PC-9 (cell line): ENCODE measurements at regions not wholly inside any gene's neighbourhood (a gene's known extent, or its start where the extent isn't known, plus 50 kb on each side); places are given as distances from the start of the nearest gene placed in this dataset.

Source experiments
- BruUV-seq: library from RNA; stranded (reverse); fragments of 400-500 nt; replicated peaks from 2 replicates; lab custom pipeline; 2021; lab: Mats Ljungman, UMichigan
- CTCF ChIA-PET: fragments of 300-600 bp; sonication (Branson Sonifier 250); formaldehyde crosslinking; loops from one replicate; lab custom pipeline; 2022; ENCODE audit warnings: antibody characterized with exemption; lab: Charles Lee
- POLR2A ChIA-PET: fragments of 300-600 bp; sonication (Branson Sonifier 250); formaldehyde crosslinking; loops from one replicate; lab custom pipeline; 2022; ENCODE audit warnings: antibody characterized with exemption; ENCODE audit not compliant: unreplicated experiment; lab: Charles Lee
- DNase-seq, 2 experiments: peaks; one replicate each; pipeline versions ENCODE4 v3.0.0 to v3.0.0-alpha.2; 2015 to 2022; ENCODE audit warnings: mixed read lengths in 1 of 2
- H2AFZ ChIP-seq: fragments of 200-600 bp; sonication (generic); 2 replicates; pipeline ENCODE4 v1.8.1; 2017; ENCODE audit warnings: antibody characterized with exemption
- H3F3A ChIP-seq: fragments of 200-600 bp; sonication (generic); 2 replicates; pipeline ENCODE4 v1.8.1; 2017; ENCODE audit warnings: antibody characterized with exemption, mild to moderate bottlenecking, low read depth; ENCODE audit not compliant: insufficient read depth
- H3K27ac ChIP-seq: fragments of 200-600 bp; sonication (generic); 2 replicates; pipeline ENCODE4 v1.6.1; 2016; ENCODE audit warnings: mixed run types
- H3K27me3 ChIP-seq: fragments of 200-600 bp; sonication (generic); 2 replicates; pipeline ENCODE4 v1.6.1; 2016; ENCODE audit warnings: low read depth, mixed run types; ENCODE audit not compliant: insufficient read depth
- H3K36me3 ChIP-seq: fragments of 200-600 bp; sonication (generic); 2 replicates; pipeline ENCODE4 v1.6.1; 2016; ENCODE audit warnings: low read depth, mixed run types
- H3K4me1 ChIP-seq: fragments of 200-600 bp; sonication (generic); replicated peaks from 2 replicates; pipeline ENCODE4 v1.6.1; 2016; ENCODE audit warnings: mixed run types; ENCODE audit not compliant: insufficient read depth
- H3K4me2 ChIP-seq: fragments of 200-600 bp; sonication (generic); 2 replicates; pipeline ENCODE4 v1.6.1; 2017; ENCODE audit warnings: mixed run types
- H3K4me3 ChIP-seq: fragments of 200-600 bp; sonication (generic); 2 replicates; pipeline ENCODE4 v1.6.1; 2016; ENCODE audit warnings: mixed run types
- H3K79me2 ChIP-seq: fragments of 200-600 bp; sonication (generic); 2 replicates; pipeline ENCODE4 v1.6.1; 2017; ENCODE audit warnings: low read depth, mixed run types
- H3K9me2 ChIP-seq: fragments of 200-600 bp; sonication (generic); 2 replicates; pipeline ENCODE4 v1.8.1; 2017; ENCODE audit warnings: mild to moderate bottlenecking; ENCODE audit not compliant: insufficient read depth
- H3K9me3 ChIP-seq: fragments of 200-600 bp; sonication (generic); 2 replicates; pipeline ENCODE4 v1.8.1; 2016; ENCODE audit warnings: low read depth; ENCODE audit not compliant: insufficient read depth
- H4K20me1 ChIP-seq: fragments of 200-600 bp; sonication (generic); 2 replicates; pipeline ENCODE4 v1.8.1; 2017; ENCODE audit not compliant: insufficient read depth
- EZH2 ChIP-seq: fragments of 200-600 bp; sonication (generic); IDR thresholded peaks from 2 replicates; pipeline ENCODE4 v1.8.0; 2017; ENCODE audit warnings: antibody characterized with exemption, low read depth
- intact Hi-C: fragments of 100-400 bp; cut with micrococcal nuclease; formaldehyde crosslinking; loops from one replicate; pipeline ENCODE4 v1.10.0; 2022; ENCODE audit not compliant: unreplicated experiment
- TF ChIP-seq, protein P1 (sequence below): fragments of 200-600 bp; sonication (generic); conservative IDR thresholded peaks from 2 replicates; pipeline ENCODE4 v1.6.1; 2017; ENCODE audit warnings: mixed run types, antibody characterized with exemption, mild to moderate bottlenecking, moderate library complexity

DNA sequence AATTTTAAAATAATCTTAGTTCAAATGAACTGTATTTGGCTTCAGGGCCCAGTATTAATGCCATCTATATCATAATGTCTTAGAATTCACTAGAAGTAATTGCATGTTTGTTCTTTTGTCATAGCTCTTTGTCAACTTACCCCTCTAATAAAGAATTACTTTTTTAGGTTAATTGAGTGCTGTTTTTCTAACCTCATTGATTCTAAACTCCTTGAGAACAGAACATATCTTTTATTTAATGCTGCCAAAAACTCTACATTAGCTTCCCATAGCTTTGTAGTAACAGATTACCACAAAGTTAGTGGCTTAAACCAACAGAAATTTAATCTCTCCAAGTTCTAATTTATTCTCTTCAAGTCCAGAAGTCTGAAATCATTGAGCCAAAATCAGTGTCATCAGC, 242.4 kb downstream of the LURAP1L start:
- no peak overlapping the region for H3K27ac ChIP-seq
- DNase-seq = no peak
- H3K79me2 ChIP-seq = no peaks in the 10 kb centered on the region
- H3K4me1 ChIP-seq = no peaks in the 10 kb centered on the region
- H2AFZ ChIP-seq = no peak overlapping the region
- BruUV-seq = no TSS peak
- H4K20me1 ChIP-seq = no peaks in the 10 kb centered on the region
- no peaks in the 10 kb centered on the region for H3F3A ChIP-seq
- TF ChIP-seq, protein P1, sequence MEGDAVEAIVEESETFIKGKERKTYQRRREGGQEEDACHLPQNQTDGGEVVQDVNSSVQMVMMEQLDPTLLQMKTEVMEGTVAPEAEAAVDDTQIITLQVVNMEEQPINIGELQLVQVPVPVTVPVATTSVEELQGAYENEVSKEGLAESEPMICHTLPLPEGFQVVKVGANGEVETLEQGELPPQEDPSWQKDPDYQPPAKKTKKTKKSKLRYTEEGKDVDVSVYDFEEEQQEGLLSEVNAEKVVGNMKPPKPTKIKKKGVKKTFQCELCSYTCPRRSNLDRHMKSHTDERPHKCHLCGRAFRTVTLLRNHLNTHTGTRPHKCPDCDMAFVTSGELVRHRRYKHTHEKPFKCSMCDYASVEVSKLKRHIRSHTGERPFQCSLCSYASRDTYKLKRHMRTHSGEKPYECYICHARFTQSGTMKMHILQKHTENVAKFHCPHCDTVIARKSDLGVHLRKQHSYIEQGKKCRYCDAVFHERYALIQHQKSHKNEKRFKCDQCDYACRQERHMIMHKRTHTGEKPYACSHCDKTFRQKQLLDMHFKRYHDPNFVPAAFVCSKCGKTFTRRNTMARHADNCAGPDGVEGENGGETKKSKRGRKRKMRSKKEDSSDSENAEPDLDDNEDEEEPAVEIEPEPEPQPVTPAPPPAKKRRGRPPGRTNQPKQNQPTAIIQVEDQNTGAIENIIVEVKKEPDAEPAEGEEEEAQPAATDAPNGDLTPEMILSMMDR = no peak
- TF ChIP-seq EZH2 = no peak
- no peak overlapping the region for H3K4me2 ChIP-seq
- H3K4me3 ChIP-seq = no peak overlapping the region
- intact Hi-C loops = no loop called here
- CTCF ChIA-PET = no interaction called here
- no peaks in the 10 kb centered on the region for H3K9me3 ChIP-seq
- no peaks in the 10 kb centered on the region for H3K36me3 ChIP-seq
- POLR2A ChIA-PET = no interaction called here
- no peaks in the 10 kb centered on the region for H3K27me3 ChIP-seq
- H3K9me2 ChIP-seq = no peaks in the 10 kb centered on the region

DNA sequence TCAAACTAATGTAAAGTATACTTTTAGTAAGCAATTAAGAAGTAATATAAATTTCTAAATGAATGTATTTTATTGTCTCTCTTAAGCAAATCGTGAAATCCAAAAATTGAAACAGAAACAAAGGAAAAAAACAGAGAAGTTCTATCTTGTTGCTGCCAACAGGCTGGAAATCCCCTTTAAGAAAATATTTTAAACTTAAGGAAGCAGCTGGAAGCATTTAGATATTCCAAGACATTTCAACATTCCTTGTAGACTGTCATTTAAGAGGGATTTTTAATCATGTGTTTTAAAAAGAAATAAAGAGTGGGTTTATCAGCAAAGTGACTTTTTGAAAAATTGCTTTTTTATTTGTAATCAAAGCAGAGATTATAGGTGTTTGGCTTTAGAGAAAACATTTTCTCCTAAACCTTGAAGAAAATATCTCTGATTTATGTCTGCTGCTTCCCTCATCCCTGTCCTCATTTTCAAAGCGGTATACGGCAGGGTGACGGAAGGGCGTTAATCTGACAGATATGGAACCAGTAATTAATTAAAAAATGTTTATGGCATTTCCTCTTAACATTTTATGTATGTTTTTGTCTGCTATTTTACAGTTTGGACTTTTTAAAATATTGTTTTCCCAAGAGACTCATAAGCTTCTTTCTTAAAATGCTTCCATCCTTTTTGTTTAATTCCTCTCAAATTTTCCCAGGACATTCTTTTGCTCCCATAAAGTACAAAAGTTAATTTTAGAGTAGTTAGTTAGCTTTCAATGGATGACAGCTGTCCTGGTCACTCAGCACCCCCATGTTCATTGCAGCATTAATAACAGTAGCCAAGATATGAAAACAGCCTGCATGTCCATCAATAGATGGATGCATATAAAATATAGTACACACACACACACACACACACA, 245.6 kb downstream of the LURAP1L start:
- no peaks in the 10 kb centered on the region for H3K9me3 ChIP-seq
- no peaks in the 10 kb centered on the region for H3K9me2 ChIP-seq
- H3K79me2 ChIP-seq = no peaks in the 10 kb centered on the region
- no peak overlapping the region for H3K4me2 ChIP-seq
- CTCF ChIA-PET = no interaction called here
- TF ChIP-seq, protein P1 = no peak
- no peak for TF ChIP-seq EZH2
- BruUV-seq = no TSS peak
- H4K20me1 ChIP-seq = no peaks in the 10 kb centered on the region
- intact Hi-C loops = no loop called here
- H3K4me3 ChIP-seq = no peak overlapping the region
- DNase-seq = no peak
- no peaks in the 10 kb centered on the region for H3F3A ChIP-seq
- H3K36me3 ChIP-seq = no peaks in the 10 kb centered on the region
- H3K4me1 ChIP-seq = peaks cover 10% of the 10 kb centered on the region
- no peaks in the 10 kb centered on the region for H3K27me3 ChIP-seq
- H3K27ac ChIP-seq = no peak overlapping the region
- no peak overlapping the region for H2AFZ ChIP-seq
- POLR2A ChIA-PET = no interaction called here

DNA sequence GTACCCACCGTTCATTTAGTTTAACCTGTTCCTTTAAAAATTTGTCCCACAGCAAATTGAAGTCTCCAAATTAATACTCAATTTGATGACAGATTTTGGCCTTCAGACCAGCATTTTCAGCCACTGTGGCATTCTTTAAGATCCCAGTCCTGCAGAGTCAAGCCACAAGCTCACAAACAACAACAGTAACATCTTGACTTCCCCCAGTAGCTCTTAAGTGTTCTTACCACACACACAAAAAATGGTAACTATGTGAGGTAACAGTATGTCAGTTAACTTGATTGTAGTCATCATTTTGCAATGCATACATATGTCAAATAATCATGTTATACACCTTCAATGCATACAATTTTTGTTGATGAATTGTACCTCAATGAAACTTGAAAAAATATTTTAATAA, 247.9 kb downstream of the LURAP1L start:
- H3K36me3 ChIP-seq = no peaks in the 10 kb centered on the region
- POLR2A ChIA-PET = no interaction called here

More for the DNA sequence above, 247.9 kb downstream of the LURAP1L start:
- no peaks in the 10 kb centered on the region for H3K27me3 ChIP-seq
- no peaks in the 10 kb centered on the region for H4K20me1 ChIP-seq
- no peak overlapping the region for H2AFZ ChIP-seq
- no TSS peak for BruUV-seq
- H3K9me2 ChIP-seq = no peaks in the 10 kb centered on the region
- CTCF ChIA-PET = no interaction called here
- no peak for TF ChIP-seq EZH2
- TF ChIP-seq, protein P1 = no peak
- no peaks in the 10 kb centered on the region for H3K79me2 ChIP-seq
- peaks cover 10% of the 10 kb centered on the region for H3K4me1 ChIP-seq
- H3K4me2 ChIP-seq = no peak overlapping the region
- H3K4me3 ChIP-seq = no peak overlapping the region
- no peak for DNase-seq
- no peaks in the 10 kb centered on the region for H3F3A ChIP-seq
- no peak overlapping the region for H3K27ac ChIP-seq
- no peaks in the 10 kb centered on the region for H3K9me3 ChIP-seq
- intact Hi-C loops = no loop called here
